Stomach (tissue), 4 donors: ENCODE measurements at regions not wholly inside any gene's neighbourhood (a gene's known extent, or its start where the extent isn't known, plus 50 kb on each side); places are given as distances from the start of the nearest gene placed in this dataset.

ENCODE experiments used
- EP300 ChIP-seq: sonication (generic); formaldehyde crosslinking; IDR thresholded peaks from one replicate; pipeline ENCODE4 v1.6.1; 2017; ENCODE audit warnings: antibody characterized with exemption
- TF ChIP-seq, protein P1 (sequence below), 7 experiments: fragments of 450-650 bp in 4 of 7; fragments of 200-600 bp in 3 of 7; sonication (generic) in 3 of 7; IDR thresholded peaks; one replicate each; pipeline ENCODE4 v1.5.1; 2016 to 2019; ENCODE audit warnings: antibody characterized with exemption in 7 of 7, control low read depth in 2 of 7, mild to moderate bottlenecking in 1 of 7

DNA sequence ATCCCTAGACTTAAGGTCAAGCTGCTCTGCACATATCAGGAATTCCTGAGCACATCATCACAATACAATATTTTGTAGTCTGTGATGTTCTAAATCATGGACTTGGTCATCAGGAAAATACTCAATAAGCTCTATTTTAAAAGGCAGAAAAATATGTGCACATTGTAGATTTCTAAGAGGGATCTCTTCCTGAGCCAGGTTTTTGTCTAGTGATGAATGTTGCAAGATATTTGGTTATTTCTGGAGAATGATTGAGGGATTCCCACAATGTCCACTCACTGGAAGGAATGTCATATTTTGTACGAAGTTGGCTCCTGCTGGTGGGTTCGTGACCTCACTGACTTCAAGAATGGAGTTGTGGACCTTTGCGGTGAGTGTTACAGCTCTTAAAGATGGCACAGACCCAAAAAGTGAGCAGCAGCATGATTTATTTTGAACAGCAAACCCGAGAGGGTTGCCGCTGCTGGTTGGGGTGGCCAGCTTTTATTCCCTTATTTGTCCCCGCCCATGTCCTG, 300.9 kb upstream of the DCN start:
- TF ChIP-seq, protein P1, sequence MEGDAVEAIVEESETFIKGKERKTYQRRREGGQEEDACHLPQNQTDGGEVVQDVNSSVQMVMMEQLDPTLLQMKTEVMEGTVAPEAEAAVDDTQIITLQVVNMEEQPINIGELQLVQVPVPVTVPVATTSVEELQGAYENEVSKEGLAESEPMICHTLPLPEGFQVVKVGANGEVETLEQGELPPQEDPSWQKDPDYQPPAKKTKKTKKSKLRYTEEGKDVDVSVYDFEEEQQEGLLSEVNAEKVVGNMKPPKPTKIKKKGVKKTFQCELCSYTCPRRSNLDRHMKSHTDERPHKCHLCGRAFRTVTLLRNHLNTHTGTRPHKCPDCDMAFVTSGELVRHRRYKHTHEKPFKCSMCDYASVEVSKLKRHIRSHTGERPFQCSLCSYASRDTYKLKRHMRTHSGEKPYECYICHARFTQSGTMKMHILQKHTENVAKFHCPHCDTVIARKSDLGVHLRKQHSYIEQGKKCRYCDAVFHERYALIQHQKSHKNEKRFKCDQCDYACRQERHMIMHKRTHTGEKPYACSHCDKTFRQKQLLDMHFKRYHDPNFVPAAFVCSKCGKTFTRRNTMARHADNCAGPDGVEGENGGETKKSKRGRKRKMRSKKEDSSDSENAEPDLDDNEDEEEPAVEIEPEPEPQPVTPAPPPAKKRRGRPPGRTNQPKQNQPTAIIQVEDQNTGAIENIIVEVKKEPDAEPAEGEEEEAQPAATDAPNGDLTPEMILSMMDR (IDR thresholded peaks at IDR 0.05), result no peak
- TF ChIP-seq EP300, result no peak
